Natural killer cell (primary cell): ENCODE measurements at regions not wholly inside any gene's neighbourhood (a gene's known extent, or its start where the extent isn't known, plus 50 kb on each side); places are given as distances from the start of the nearest gene placed in this dataset.

ENCODE experiments used
- ATAC-seq, 3 donors: fragments of 150-1000 bp in 2 of 3; fragments of 200-7000 bp in 1 of 3; cut with Tn5 transposase; 1 replicate in 1 of 3; 2 replicates in 2 of 3; pipeline ENCODE4 v1.10.0; 2021; ENCODE audit warnings: mild to moderate bottlenecking in 2 of 3, moderate library complexity in 2 of 3
- DNase-seq, 2 donors: peaks; one replicate each; pipeline versions ENCODE4 v3.0.0 to v3.0.0-alpha.2; 2013 to 2021; ENCODE audit warnings: mixed read lengths in 1 of 2
- H3K27ac ChIP-seq: one replicate; pipeline ENCODE4 v1.5.1; 2013; ENCODE audit warnings: mild to moderate bottlenecking, low read length
- H3K27me3 ChIP-seq: one replicate; pipeline ENCODE4 v1.6.1; 2013; ENCODE audit warnings: low read length; ENCODE audit not compliant: control insufficient read depth, insufficient read depth
- H3K36me3 ChIP-seq: one replicate; pipeline ENCODE4 v1.6.1; 2013; ENCODE audit warnings: low read length; ENCODE audit not compliant: control insufficient read depth, insufficient read depth
- H3K4me1 ChIP-seq: one replicate; pipeline ENCODE4 v1.6.1; 2013; ENCODE audit warnings: low read length; ENCODE audit not compliant: control insufficient read depth, insufficient read depth
- H3K4me3 ChIP-seq: one replicate; pipeline ENCODE4 v1.5.1; 2013; ENCODE audit warnings: low read length
- H3K9me3 ChIP-seq: one replicate; pipeline ENCODE4 v1.6.1; 2013; ENCODE audit warnings: low read length; ENCODE audit not compliant: control insufficient read depth, insufficient read depth
- H3K27ac Mint-ChIP-seq, 2 donors: one replicate each; pipeline ENCODE4 v1.8.0; 2022; ENCODE audit warnings: mild to moderate bottlenecking in 2 of 2, mixed read lengths in 2 of 2, moderate library complexity in 1 of 2
- H3K27me3 Mint-ChIP-seq, 2 donors: one replicate each; pipeline ENCODE4 v1.8.0; 2022; ENCODE audit warnings: low read depth in 2 of 2, mixed read lengths in 2 of 2
- H3K36me3 Mint-ChIP-seq: one replicate; pipeline ENCODE4 v1.8.0; 2022; ENCODE audit warnings: mixed read lengths
- H3K4me1 Mint-ChIP-seq, 2 donors: one replicate each; pipeline ENCODE4 v1.8.0; 2022; ENCODE audit warnings: mixed read lengths in 2 of 2
- H3K4me3 Mint-ChIP-seq: one replicate; pipeline ENCODE4 v1.8.0; 2022; ENCODE audit warnings: mild to moderate bottlenecking, moderate library complexity, mixed read lengths
- H3K9me3 Mint-ChIP-seq, 2 donors: one replicate each; pipeline ENCODE4 v1.8.0; 2022; ENCODE audit warnings: mixed read lengths in 2 of 2
- WGBS: methylation state at CpG from one replicate; pipeline ENCODE4 v1.1.7; 2013; ENCODE audit warnings: missing lambda C conversion rate; ENCODE audit not compliant: insufficient coverage; 5-methylcytosine and 5-hydroxymethylcytosine counted together
- intact Hi-C: fragments of 100-400 bp; cut with micrococcal nuclease; formaldehyde crosslinking; loops from one replicate; pipeline ENCODE4 v1.14.2; 2022
- TF ChIP-seq, protein P1 (sequence below): fragments of 200-600 bp; IDR thresholded peaks from one replicate; pipeline ENCODE4 v1.8.0; 2022; ENCODE audit warnings: antibody characterized with exemption

GRCh38 chr4:38209654-38210053, 249.5 kb downstream of the PTTG2 start:
- ATAC-seq (no peak), DNase-seq (no peak)
- no peaks in the 10 kb centered on the region for H3K9me3 Mint-ChIP-seq
- no peak overlapping the region for H3K27ac ChIP-seq
- 95% methylated on average over 2 of the region's 2 CpGs for WGBS
- no peaks in the 10 kb centered on the region for H3K36me3 Mint-ChIP-seq
- TF ChIP-seq, protein P1, sequence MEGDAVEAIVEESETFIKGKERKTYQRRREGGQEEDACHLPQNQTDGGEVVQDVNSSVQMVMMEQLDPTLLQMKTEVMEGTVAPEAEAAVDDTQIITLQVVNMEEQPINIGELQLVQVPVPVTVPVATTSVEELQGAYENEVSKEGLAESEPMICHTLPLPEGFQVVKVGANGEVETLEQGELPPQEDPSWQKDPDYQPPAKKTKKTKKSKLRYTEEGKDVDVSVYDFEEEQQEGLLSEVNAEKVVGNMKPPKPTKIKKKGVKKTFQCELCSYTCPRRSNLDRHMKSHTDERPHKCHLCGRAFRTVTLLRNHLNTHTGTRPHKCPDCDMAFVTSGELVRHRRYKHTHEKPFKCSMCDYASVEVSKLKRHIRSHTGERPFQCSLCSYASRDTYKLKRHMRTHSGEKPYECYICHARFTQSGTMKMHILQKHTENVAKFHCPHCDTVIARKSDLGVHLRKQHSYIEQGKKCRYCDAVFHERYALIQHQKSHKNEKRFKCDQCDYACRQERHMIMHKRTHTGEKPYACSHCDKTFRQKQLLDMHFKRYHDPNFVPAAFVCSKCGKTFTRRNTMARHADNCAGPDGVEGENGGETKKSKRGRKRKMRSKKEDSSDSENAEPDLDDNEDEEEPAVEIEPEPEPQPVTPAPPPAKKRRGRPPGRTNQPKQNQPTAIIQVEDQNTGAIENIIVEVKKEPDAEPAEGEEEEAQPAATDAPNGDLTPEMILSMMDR = no peak
- peaks cover 0 to 2% of the 10 kb centered on the region in 2 donors for H3K27me3 Mint-ChIP-seq
- H3K27me3 ChIP-seq = no peaks in the 10 kb centered on the region
- H3K4me1 Mint-ChIP-seq = no peaks in the 10 kb centered on the region
- H3K9me3 ChIP-seq = no peaks in the 10 kb centered on the region
- H3K4me3 ChIP-seq = no peak overlapping the region
- no peak overlapping the region for H3K27ac Mint-ChIP-seq
- no peak overlapping the region for H3K4me3 Mint-ChIP-seq
- no peaks in the 10 kb centered on the region for H3K36me3 ChIP-seq
- H3K4me1 ChIP-seq = no peaks in the 10 kb centered on the region
- intact Hi-C loops = no loop called here

- ATAC-seq = no peak
- no peak overlapping the region for H3K27ac ChIP-seq
- Mint-ChIP-seq H3K27ac (no peak overlapping the region), H3K9me3 (no peaks in the 10 kb centered on the region), H3K36me3 (no peaks in the 10 kb centered on the region), H3K27me3 (peaks cover 0 to 2% of the 10 kb centered on the region in 2 donors), H3K4me1 (peaks cover 0 to 5% of the 10 kb centered on the region in 2 donors), H3K4me3 (no peak overlapping the region)
- H3K27me3 ChIP-seq = no peaks in the 10 kb centered on the region
- 87% methylated on average over 11 of the region's 11 CpGs for WGBS
- TF ChIP-seq, protein P1 = no peak
- no peaks in the 10 kb centered on the region for H3K36me3 ChIP-seq
- no peak overlapping the region for H3K4me3 ChIP-seq
- no peak for DNase-seq
- intact Hi-C loops = no loop called here
- H3K4me1 ChIP-seq = no peaks in the 10 kb centered on the region
- no peaks in the 10 kb centered on the region for H3K9me3 ChIP-seq
Measured at GRCh38 chr4:38210396-38211114, 250.4 kb downstream of the PTTG2 start.

GRCh38 chr4:38211885-38212284, 251.7 kb downstream of the PTTG2 start:
- Mint-ChIP-seq H3K4me3 (no peak overlapping the region), H3K27me3 (peaks cover 0 to 2% of the 10 kb centered on the region in 2 donors), H3K27ac (no peak overlapping the region), H3K9me3 (no peaks in the 10 kb centered on the region), H3K4me1 (peaks cover 0 to 5% of the 10 kb centered on the region in 2 donors), H3K36me3 (no peaks in the 10 kb centered on the region)
- H3K4me1 ChIP-seq = no peaks in the 10 kb centered on the region
- intact Hi-C loops = no loop called here
- no CpG with 5 or more reads among the region's 2 CpGs for WGBS
- TF ChIP-seq, protein P1 = no peak
- no peak for DNase-seq
- H3K27ac ChIP-seq = no peak overlapping the region
- no peaks in the 10 kb centered on the region for H3K9me3 ChIP-seq
- H3K27me3 ChIP-seq = no peaks in the 10 kb centered on the region
- ATAC-seq = no peak
- no peak overlapping the region for H3K4me3 ChIP-seq
- H3K36me3 ChIP-seq = no peaks in the 10 kb centered on the region
